Breast epithelium (tissue), 3 donors: ENCODE measurements at regions not wholly inside any gene's neighbourhood (a gene's known extent, or its start where the extent isn't known, plus 50 kb on each side); places are given as distances from the start of the nearest gene placed in this dataset.

ENCODE experiments used
- POLR2A ChIP-seq: fragments of 450-650 bp; IDR thresholded peaks from one replicate; pipeline ENCODE4 v1.6.1; 2016; ENCODE audit warnings: antibody characterized with exemption, mild to moderate bottlenecking, moderate library complexity
- TF ChIP-seq, protein P1 (sequence below), 3 donors: fragments of 450-650 bp; IDR thresholded peaks; one replicate each; pipeline ENCODE4 v1.5.1; 2016 to 2017; ENCODE audit warnings: antibody characterized with exemption in 3 of 3, mild to moderate bottlenecking in 3 of 3, moderate library complexity in 3 of 3

DNA sequence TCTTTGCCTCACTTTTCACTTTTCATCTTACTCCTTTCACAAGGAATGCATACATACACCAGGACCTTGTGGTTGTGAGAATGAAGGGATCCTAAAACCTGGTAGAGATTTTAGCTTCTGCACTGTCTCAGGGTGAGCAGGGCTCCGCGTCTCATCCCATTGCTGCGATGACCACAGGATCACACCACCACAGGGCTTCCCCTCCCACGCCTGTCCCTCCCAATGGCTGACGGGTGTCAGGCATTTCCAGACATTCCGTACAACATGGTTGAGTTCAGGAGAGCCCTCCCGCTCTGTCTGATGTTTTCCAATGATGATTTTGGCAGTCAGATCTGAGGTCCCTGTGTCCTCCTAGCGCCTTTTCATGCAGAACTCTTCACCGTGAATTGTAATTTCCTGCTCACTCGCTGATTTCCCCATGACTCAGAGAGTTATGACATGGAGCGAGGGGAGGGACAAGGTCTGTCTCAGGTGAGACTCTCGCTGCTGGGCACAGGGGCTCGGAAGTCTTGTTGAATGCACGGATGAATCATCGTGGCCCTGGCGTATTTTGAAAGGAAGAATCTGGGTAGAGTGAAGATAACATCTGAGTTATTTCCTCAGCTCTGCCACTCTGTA is 102.8 kb downstream of the TEX29 start:
- TF ChIP-seq, protein P1, sequence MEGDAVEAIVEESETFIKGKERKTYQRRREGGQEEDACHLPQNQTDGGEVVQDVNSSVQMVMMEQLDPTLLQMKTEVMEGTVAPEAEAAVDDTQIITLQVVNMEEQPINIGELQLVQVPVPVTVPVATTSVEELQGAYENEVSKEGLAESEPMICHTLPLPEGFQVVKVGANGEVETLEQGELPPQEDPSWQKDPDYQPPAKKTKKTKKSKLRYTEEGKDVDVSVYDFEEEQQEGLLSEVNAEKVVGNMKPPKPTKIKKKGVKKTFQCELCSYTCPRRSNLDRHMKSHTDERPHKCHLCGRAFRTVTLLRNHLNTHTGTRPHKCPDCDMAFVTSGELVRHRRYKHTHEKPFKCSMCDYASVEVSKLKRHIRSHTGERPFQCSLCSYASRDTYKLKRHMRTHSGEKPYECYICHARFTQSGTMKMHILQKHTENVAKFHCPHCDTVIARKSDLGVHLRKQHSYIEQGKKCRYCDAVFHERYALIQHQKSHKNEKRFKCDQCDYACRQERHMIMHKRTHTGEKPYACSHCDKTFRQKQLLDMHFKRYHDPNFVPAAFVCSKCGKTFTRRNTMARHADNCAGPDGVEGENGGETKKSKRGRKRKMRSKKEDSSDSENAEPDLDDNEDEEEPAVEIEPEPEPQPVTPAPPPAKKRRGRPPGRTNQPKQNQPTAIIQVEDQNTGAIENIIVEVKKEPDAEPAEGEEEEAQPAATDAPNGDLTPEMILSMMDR (IDR thresholded peaks at IDR 0.05): no peak
- TF ChIP-seq POLR2A: no peak
